Body of pancreas (tissue), 4 donors: ENCODE measurements at regions not wholly inside any gene's neighbourhood (a gene's known extent, or its start where the extent isn't known, plus 50 kb on each side); places are given as distances from the start of the nearest gene placed in this dataset.

Experiments used
- CTCF ChIP-seq, 7 experiments: fragments of 450-650 bp in 4 of 7; fragments of 200-600 bp in 3 of 7; sonication (generic) in 3 of 7; IDR thresholded peaks; one replicate each; pipeline ENCODE4 v1.5.1; 2016 to 2019; ENCODE audit warnings: antibody characterized with exemption in 7 of 7
- POLR2A ChIP-seq, 3 donors: fragments of 450-650 bp; IDR thresholded peaks; one replicate each; pipeline ENCODE4 v1.6.1; 2016; ENCODE audit warnings: antibody characterized with exemption in 3 of 3, mild to moderate bottlenecking in 2 of 3

GRCh38 chr5:92629000-92629399 lies 952.0 kb downstream of the NR2F1-AS1 start:
- TF ChIP-seq POLR2A (IDR thresholded peaks at IDR 0.05) (no peak), CTCF (IDR thresholded peaks at IDR 0.05) (no peak)
